ENCODE measurements at regions not wholly inside any gene's neighbourhood (a gene's known extent, or its start where the extent isn't known, plus 50 kb on each side); places are given as distances from the start of the nearest gene placed in this dataset.
"Not testable (repeated sequence)": the region's sequence is repeated elsewhere in the genome, so short reads cannot be mapped to it uniquely, and the experiment has no call there.

- DNase-seq, result no peak
Observed at GRCh38 chr5:12691330-12691729, 787.1 kb upstream of the CTNND2 start.

DNA sequence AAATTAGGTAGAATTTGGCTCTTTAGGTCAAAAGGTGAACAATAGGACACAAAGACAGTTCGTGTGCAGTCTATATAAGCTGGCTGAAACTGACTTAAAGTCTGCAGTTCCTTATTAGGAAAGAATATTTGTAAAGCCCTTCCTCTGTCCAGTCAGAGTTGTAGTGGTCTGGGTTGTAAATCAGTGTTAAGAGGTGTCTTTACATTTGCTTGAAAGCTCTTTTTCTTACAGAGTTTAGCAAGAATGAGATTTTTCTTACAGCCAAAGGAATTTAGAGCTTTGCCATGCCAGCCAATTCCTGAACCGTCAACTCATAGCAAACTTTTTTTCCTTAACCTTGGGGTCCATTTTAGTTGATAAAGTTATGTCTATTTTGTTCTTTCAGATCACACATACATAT is 786.1 kb upstream of the CTNND2 start:
- no peak for DNase-seq

GRCh38 chr5:12683249-12683648 is 779.0 kb upstream of the CTNND2 start:
- no peak for DNase-seq

DNA sequence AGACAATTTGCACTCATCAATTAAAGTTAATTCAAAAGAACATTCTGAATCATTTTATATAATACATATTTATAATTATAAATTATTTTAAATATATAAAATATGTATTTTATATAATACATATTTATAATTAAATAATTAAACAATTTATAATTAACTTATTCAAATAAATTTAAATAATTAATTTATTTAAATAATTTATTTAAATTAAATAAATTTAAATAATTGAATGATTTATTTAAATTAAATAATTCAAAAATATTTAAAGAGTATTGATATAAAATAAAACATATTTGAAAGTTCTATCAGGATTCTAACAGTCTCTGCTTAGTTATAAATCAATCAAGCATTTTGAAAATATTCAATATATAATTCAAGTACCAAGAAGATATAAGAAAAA is 775.5 kb upstream of the CTNND2 start:
- no peak for DNase-seq

DNA sequence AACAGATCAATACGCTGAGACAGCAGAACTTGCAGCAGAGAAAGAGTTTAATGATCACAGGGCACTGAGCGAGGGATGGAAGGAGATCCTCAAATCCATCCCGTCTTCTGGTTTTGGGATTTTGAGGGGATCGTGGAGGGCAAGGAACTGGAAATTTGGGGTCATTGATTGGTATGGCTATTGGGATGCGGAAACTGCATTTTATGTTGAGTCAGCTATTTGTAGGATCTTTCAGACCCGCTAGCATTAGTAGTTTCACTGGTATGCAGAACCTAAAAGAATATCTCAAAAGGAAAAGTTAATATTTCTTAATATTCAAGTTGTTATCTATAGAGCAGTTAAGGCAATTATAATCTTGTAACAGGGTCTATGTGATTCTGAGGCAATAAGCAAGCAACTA is 771.7 kb upstream of the CTNND2 start:
- DNase-seq, result no peak

GRCh38 chr5:12672141-12672540 is 767.9 kb upstream of the CTNND2 start:
- no peak for DNase-seq

GRCh38 chr5:12669326-12669725 is 765.1 kb upstream of the CTNND2 start:
- no peak for DNase-seq

DNA sequence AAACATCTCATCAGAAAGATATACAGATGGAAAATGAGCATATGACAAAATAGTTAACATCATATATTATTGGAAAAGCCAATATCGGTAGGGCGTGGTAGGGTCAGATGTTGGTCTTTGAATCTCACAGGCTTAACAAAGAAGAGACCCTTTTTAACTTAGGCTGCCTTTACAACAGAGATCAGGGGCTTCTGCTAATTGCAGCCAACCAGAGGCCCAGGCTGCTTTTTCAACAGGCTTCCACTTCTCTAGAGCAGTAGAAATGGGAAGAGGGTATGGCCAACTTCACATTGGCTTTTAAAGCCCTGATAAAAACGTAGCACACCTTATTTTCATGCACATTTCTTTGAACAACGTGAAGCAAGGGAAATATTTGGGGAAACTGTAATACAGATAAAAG is 764.3 kb upstream of the CTNND2 start:
- DNase-seq, result no peak

DNA sequence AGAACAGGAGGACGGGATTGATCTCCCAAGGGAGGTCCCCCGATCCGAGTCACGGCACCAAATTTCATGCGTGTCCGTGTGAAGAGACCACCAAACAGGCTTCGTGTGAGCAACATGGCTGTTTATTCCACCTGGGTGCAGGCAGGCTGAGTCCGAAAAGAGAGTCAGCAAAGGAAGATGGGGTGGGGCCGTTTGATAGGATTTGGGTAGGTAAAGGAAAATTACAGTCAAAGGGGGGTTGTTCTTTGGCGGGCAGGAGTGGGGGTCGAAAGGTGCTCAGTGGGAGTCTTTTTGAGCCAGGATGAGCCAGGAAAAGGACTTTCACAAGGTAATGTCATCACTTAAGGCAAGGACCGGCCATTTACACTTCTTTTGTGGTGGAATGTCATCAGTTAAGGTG is 763.6 kb upstream of the CTNND2 start:
- not testable (repeated sequence) for DNase-seq

DNA sequence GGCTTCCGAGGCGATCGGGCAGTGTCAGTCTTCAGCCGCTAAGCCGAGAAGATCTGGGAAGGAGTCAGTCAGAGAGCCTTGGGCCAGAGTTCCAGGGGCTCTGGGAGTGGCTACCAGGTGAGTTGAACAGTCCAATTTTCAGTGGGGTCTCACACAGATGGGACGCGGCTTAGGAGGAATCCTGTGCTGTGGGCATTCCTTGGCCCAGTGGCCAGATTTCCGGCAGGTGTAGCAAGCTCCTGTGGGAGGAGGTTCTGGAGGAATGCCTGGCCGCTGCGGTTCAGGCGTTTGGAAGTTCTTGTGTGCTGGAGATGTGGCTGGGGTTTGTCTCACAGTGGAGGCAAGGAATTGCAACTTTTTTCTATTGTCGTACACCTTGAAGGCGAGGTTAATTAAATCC is 761.5 kb upstream of the CTNND2 start:
- not testable (repeated sequence) for DNase-seq

GRCh38 chr5:12662545-12663314 is 758.5 kb upstream of the CTNND2 start:
- DNase-seq, result no peak

DNA sequence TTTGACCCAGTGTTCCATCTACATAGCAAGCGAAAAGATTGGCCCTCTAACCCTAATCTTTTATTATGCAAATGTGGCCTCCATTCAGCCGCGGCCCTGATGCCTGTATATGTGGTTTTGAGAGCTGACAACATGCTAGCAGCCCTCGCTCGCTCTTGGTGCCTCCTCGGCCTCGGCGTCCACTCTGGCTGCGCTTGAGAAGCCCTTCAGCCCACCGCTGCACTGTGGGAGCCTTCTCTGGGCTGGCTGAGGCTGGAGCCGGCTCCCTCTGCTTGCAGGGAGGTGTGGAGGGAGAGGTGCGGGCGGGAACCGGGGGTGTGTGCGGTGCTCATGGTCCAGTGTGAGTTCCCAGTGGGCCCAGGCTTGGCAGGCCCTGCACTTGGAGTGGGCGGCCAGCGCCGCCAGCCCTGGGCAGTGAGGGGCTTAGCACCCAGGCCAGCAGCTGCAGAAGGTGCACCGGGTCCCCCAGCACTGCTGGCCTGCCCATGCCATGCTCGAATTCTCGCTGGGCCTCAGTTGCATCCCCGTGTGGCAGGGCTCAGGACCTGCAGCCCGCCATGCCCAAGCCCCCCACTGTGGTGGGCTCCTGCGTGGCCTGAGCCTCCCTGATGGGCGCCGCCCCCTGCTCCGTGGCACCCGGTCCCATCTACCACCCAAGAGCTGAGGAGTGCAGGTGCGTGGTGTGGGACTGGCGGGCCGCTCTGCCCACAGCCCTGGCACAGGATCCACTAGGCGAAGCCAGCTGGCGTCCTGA is 757.5 kb upstream of the CTNND2 start:
- no peak for DNase-seq

GRCh38 chr5:12660279-12661107 is 756.2 kb upstream of the CTNND2 start:
- DNase-seq, result not testable (repeated sequence)

DNA sequence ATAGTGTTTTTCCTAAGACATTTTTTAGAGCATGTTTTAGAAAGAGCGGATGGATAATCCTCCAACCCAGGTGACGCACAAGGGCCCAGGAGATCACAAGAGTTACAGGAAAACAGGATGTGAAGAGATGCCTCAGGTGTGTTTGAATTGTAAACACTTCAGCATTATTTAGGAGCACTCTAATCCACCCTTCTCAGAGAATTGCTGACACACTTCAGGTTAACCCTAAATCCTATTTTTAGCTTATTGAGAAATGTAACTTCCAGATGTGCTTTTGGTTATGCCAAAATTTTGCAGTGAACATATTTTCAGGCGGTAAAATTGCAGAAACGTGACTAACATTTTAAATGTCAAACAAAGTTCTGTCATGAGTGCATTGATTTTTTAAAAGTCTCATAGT is 755.4 kb upstream of the CTNND2 start:
- no peak for DNase-seq

GRCh38 chr5:12658871-12659446 is 754.7 kb upstream of the CTNND2 start:
- DNase-seq, result no peak

DNA sequence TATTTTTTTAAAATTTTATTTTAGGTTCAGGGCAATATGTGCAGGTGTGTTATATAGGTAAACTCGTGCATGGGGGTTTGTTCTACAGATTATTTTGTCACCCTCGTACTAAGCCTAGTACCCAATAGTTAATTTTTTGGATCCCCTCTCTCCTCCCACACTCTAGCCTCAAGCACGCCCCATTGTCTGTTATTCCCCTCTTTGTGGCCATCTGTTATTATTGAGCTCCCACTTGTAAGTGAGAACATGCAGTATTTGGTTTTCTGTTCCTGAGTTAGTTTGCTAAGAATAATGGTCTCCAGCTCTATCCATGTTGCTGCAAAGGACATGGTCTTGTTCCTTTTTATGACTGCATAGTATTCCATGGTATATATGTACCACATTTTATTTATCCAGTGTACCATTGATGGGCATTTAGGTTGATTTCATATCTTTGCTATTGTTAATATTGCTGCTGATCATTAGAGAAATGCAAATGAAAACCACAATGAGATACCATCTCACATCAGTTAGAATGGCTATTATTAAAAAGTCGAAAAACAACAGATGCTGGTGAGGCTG is 753.7 kb upstream of the CTNND2 start:
- not testable (repeated sequence) for DNase-seq

- no peak for DNase-seq
Observed at GRCh38 chr5:12655675-12656074, 751.4 kb upstream of the CTNND2 start.

- no peak for DNase-seq
Observed at GRCh38 chr5:12652201-12652600, 748.0 kb upstream of the CTNND2 start.

DNA sequence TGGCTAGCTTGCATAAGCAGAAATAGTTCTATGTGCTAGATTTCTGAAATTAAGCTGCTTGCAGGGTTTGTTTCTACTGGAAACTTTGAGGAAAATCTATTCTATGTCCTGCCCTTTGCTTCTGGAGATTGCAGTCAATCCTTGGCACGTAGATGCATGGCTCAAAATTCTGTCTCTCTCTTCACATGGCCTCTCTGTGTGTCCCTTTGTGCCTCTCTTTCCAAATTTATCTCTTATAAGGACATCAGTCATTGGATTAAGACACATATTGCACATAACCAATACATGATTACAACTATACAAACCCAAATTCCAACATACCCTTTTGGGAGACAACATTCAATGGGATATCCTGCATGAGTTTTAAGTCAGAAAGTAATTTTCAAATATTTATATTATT is 744.3 kb upstream of the CTNND2 start:
- DNase-seq, result no peak

DNA sequence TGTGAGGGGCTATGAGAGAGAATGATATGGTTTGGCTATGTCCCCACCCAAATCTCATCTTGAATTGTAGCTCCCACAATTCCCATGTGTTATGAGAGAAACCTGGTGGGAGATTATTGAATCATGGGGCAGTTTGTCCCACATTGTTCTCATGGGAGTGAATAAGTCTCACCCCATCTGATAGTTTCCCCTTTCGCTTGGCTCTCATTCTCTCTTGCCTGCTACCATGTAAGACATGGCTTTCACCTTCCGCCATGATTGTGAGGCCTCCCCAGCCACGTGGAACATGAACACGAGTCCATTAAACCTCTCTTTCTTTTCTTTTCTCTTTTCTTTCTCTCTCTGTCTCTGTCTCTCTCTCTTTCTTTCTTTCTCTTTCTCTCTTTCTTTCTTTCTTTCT is 743.4 kb upstream of the CTNND2 start:
- no peak for DNase-seq

DNA sequence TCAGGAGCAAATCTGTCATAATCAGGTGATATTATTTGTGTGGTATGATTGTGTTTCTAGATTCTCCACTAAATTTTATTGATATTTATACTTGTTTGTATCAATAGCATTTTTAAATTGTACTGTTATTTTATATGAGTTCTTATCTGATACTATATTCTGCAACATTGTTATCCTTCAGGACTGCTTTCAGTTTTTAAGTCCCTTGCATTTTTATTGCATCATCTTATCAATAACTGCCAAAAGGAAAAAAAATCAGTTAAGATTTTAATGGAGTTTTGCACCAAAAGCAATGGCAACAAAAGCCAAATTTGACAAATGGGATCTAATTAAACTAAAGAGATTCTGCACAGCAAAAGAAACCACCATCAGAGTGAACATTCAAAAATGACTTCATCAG is 741.3 kb upstream of the CTNND2 start:
- DNase-seq, result no peak

GRCh38 chr5:12636209-12636608 is 732.0 kb upstream of the CTNND2 start:
- no peak for DNase-seq

DNA sequence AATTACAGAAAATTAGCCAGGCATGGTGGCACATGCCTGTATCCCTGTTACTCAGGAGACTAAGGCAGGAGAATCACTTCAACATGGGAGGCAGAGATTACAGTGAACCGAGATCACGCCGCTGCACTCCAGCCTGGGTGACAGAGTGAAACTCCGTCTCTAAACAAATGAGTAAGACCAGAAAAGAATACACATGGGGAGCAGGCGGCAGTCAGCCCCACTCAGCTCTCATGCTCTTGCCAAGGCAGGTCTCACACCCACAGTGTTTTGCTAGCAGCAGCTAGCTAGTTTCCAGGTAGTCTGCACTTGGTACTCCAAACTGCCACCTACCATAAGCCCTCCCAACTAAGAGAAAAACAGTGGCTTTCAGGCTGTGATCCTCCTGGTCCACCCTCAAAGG is 722.3 kb upstream of the CTNND2 start:
- no peak for DNase-seq
